SIG-M5 treated with dmso at 0.1 percent for 504 hours (cell line): ENCODE measurements at regions not wholly inside any gene's neighbourhood (a gene's known extent, or its start where the extent isn't known, plus 50 kb on each side); places are given as distances from the start of the nearest gene placed in this dataset.
"Not testable (repeated sequence)": the region's sequence is repeated elsewhere in the genome, so short reads cannot be mapped to it uniquely, and the experiment has no call there.

Source experiments
- DNase-seq: peaks from one replicate; lab custom pipeline; 2025; ENCODE audit not compliant: unreplicated experiment; lab: John Stamatoyannopoulos, UW

DNA sequence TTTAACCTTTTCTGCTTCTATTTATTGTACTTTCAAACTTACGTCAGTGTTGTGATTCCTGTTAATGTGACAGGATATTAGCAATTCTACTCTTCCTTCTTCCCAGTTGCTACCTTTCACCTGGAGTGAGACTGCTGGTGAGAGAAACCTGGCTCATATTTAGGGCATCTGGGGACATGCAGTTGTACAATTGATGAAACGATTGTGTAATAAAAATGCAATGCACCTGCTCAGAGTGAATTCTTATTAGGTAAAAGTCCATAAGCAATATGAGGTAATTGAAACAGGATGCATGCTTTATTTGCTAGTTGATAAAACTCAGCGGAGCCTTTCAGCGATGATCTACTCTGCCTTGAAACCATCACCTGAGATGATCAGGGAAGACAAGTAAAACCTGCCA lies 116.1 kb upstream of the FBXO33 start:
- no peak for DNase-seq

DNA sequence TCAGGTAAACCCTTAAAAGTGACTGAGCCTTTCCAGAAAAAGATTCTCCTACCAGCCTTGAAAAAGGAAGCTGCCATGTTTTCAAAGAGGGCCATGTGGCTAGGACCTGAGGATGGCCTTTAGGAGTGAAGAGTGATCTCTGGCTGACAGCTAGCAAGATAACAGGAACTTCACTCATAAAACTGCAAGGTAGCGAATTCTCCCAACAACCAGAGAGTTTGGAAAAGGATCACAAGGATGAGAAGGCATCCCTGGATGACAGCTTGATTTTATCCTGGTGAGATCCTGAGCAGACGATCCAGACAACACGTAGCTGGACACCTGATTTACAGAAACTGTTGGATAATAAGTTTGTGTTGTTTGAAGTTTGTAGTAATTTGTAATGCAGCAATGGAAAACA lies 115.6 kb upstream of the FBXO33 start:
- no peak for DNase-seq

DNA sequence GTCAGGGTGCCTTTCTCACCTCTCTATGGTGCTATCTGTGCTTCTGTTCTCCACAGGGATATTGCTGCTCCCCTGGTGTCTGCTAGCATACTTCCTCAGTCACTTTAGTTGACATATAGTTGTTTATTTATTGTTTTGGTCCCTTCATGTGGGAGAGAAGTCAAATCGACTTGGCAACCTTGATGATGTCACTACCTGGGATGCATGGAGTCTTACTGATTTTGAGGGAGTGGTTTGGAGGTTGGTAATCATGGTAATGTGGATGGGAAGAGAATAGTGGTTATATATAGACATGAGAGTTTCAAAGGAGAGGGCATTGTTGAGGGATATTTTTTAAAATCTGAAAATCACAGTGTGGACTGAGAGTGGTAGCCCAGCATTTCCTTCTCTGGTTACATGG lies 73.6 kb upstream of the FBXO33 start:
- DNase-seq = no peak

DNA sequence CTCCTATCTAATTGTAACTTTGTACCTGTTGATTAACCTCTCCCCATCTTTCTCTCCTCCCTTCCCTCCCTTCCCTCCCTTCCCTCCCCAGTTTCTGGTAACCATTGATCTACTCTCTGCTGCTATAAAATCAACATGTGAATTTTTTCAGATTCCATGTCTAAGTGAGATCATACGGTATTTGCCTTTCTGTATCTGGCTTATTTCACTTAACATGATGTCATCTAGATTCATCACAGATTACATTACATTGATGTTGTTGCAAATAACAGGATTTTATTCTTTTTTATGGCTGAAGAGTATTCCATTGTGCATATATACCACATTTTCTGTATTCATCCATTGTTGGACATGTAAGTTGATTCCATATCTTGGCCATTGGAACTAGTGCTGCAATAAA lies 68.0 kb upstream of the FBXO33 start:
- no peak for DNase-seq

DNA sequence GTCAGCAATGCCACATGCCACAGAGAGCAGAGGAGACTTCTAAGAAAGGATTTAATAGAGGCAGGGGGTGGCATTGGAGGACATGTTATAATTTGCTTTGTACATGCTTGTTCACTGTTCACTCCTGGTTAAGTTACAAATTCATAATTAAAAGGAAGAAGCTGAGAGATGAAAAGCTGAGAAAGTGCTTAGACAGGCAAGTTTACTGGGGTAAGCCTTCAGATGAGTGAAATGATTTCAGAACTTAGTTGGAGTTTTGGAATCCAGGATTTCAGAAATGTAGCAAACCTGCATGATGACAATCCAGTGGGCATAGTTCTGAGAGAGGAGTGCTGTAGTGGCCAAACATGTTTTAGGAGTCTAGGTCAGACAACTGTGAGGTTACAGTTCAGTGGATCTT lies 67.3 kb upstream of the FBXO33 start:
- DNase-seq = no peak

DNA sequence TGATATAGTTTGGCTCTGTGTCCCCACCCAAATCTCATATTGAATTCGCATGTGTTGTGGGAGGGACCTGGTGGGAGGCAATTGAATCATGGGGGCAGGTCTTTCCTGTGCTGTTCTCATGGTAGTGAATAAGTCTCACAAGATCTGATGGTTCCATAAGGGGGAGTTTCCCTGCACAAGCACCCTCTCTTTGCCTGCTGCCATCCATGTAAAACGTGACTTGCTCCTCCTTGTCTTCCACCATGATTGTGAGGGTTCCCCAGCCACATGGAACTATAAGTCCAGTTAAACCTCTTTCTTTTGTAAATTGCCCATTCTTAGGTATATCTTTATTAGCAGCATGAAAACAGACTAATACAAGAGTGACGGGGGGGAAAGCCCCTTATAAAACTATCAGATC lies 65.4 kb upstream of the FBXO33 start:
- not testable (repeated sequence) for DNase-seq

DNA sequence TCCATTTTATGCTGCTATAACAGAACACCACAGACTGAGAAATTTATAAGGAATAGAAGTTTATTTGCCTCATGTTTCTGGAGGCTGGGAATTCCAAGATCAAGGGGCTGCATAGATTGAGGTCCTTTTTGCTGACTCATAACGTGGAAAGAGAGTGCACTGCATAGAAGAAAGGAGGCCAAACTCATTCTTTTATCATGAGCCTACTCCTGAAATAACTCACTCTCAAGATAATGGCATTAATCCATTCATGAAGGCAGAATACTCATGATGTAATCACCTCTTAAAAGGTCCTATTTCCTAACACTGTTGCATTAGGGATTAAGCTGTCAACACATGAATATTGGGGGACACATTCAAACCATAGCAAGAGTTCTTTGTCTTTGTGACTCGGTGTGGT lies 60.0 kb upstream of the FBXO33 start:
- DNase-seq = no peak

DNA sequence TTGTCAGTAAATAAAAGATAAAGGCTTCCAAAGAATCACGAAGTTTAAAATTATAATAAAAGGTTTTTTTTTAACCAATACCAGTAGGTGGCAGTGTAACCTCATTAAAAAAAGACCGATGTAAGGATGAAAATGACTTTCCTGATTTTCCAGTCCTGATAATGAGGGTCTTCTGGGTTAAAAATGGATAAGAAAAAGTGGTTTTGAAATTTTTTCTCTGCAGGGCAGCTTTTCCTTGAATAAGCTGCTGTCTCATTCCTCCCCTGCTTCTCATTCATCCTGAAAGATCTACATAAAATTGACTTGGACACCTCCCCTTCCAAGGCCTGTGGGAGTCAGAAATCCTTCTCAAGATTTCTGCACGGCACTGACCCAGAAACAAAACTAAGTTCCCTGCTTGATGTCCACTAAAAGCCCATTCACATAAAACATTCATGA lies 58.9 kb upstream of the FBXO33 start:
- peak; percentile 32 for DNase-seq

DNA sequence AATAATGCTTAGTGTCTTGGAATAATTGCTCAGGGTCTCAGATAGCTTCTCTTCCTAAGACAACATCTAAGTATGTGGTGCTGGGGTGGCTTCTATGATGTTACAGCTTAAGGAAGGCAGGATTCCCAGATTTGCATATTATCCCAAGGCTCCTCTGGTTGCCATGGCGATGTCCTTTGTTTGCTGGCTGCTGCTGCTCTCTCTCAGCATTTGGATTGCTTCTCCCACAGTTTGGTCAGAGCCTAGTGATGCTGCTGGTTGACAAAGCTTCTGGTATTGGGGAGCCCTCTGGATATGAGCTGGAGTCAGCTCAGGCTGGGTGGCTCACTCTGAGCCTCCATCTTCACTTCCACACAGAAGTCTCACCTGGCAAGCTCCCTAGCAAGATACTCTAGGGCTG lies 56.4 kb upstream of the FBXO33 start:
- DNase-seq = no peak

DNA sequence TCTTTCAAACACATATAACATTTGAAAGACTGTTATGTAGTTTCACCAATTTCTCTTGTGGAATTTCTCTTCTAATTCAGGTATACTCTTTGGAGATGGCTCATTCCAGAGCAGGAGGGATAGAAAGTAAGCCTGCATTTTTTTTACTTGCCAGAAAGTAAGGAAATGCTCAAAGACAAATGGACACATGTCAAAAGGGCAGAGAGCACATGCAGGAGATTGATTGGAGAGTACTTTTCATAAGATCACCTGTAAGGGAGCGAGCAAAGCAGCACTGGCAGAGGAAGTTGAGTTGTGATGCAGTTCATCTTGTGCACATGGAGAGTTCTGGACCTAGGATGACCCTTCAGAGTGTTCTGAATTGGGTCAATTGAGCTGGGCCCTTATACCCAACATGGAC lies 51.4 kb upstream of the FBXO33 start:
- no peak for DNase-seq
